Lower lobe of right lung (tissue), 2 donors: ENCODE measurements at regions not wholly inside any gene's neighbourhood (a gene's known extent, or its start where the extent isn't known, plus 50 kb on each side); places are given as distances from the start of the nearest gene placed in this dataset.

ENCODE experiments used
- ATAC-seq, 2 donors: fragments of 200-7000 bp; cut with Tn5 transposase; one replicate each; pipeline ENCODE4 v1.9.1; 2020 to 2022; ENCODE audit warnings: mild to moderate bottlenecking in 2 of 2, moderate library complexity in 2 of 2
- DNase-seq: peaks from one replicate; pipeline ENCODE4 v3.0.0-alpha.2; 2020
- H3K27ac ChIP-seq: fragments of 200-600 bp; one replicate; pipeline ENCODE4 v1.8.0; 2022
- H3K27me3 ChIP-seq: fragments of 200-600 bp; one replicate; pipeline ENCODE4 v1.8.0; 2022; ENCODE audit warnings: low read depth
- H3K36me3 ChIP-seq: fragments of 200-600 bp; one replicate; pipeline ENCODE4 v1.8.0; 2022; ENCODE audit warnings: mild to moderate bottlenecking
- H3K4me1 ChIP-seq: fragments of 200-600 bp; one replicate; pipeline ENCODE4 v1.8.0; 2022
- H3K4me3 ChIP-seq: fragments of 200-600 bp; one replicate; pipeline ENCODE4 v1.8.0; 2022; ENCODE audit warnings: mild to moderate bottlenecking
- H3K9me3 ChIP-seq: fragments of 200-600 bp; one replicate; pipeline ENCODE4 v1.8.0; 2022
- CTCF ChIP-seq: fragments of 200-600 bp; IDR thresholded peaks from one replicate; pipeline ENCODE4 v1.8.0; 2022; ENCODE audit warnings: antibody characterized with exemption, mild to moderate bottlenecking
- intact Hi-C: fragments of 100-400 bp; cut with DNase I; formaldehyde crosslinking; loops from one replicate; pipeline ENCODE4 v1.11.0; 2022
- donor health status: DM: no; HTN: yes; CAD: no; lungs with severe emphysema.

GRCh38 chr11:122037911-122038310 lies 78.1 kb downstream of the BLID start:
- H3K27ac ChIP-seq: no peak overlapping the region
- no peak for TF ChIP-seq CTCF
- DNase-seq: no peak
- H3K36me3 ChIP-seq: no peaks in the 10 kb centered on the region
- ATAC-seq: no peak
- H3K27me3 ChIP-seq: no peaks in the 10 kb centered on the region
- no peak overlapping the region for H3K4me3 ChIP-seq
- no peaks in the 10 kb centered on the region for H3K4me1 ChIP-seq
- H3K9me3 ChIP-seq: no peaks in the 10 kb centered on the region
- intact Hi-C loops: no loop called here

- DNase-seq: no peak
- no peaks in the 10 kb centered on the region for H3K36me3 ChIP-seq
- intact Hi-C loops: no loop called here
- no peaks in the 10 kb centered on the region for H3K4me1 ChIP-seq
- no peaks in the 10 kb centered on the region for H3K27me3 ChIP-seq
- TF ChIP-seq CTCF: no peak
- no peak for ATAC-seq
- no peak overlapping the region for H3K4me3 ChIP-seq
- H3K27ac ChIP-seq: no peak overlapping the region
- no peaks in the 10 kb centered on the region for H3K9me3 ChIP-seq
Measured at GRCh38 chr11:122036493-122036892, 79.5 kb downstream of the BLID start.

DNA sequence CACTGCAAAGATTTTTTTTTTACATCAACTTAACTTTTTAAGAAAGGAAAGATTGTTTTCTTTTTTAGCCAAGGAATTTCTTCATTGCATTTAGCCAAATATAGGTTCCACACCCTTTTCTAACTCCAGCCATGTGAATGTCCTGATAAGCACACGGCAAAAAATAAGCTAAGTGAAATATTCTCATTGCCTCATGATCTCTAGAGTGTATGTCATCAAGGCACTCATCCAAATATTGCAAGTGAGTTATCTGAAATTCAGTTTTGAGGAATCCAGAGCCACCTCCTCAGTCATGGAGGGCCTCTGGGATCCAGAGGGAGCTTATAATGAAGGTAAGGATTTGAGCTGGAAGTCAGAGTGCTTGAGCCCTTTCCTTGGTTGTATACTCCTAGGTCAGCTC lies 80.0 kb downstream of the BLID start:
- Histone ChIP-seq H3K4me1 (no peaks in the 10 kb centered on the region), H3K9me3 (no peaks in the 10 kb centered on the region), H3K27me3 (no peaks in the 10 kb centered on the region), H3K4me3 (no peak overlapping the region), H3K27ac (no peak overlapping the region), H3K36me3 (no peaks in the 10 kb centered on the region)
- no peak for ATAC-seq
- TF ChIP-seq CTCF: no peak
- DNase-seq: no peak
- intact Hi-C loops: no loop called here

- Histone ChIP-seq H3K27ac (no peak overlapping the region), H3K4me3 (no peak overlapping the region), H3K36me3 (no peaks in the 10 kb centered on the region), H3K4me1 (no peaks in the 10 kb centered on the region), H3K27me3 (no peaks in the 10 kb centered on the region), H3K9me3 (no peaks in the 10 kb centered on the region)
- DNase-seq (no peak), ATAC-seq (no peak)
- no peak for TF ChIP-seq CTCF
- intact Hi-C loops: no loop called here
Measured at GRCh38 chr11:122033631-122034030, 82.4 kb downstream of the BLID start.

GRCh38 chr11:122033193-122033592 lies 82.8 kb downstream of the BLID start:
- no peak overlapping the region for H3K27ac ChIP-seq
- ATAC-seq (no peak), DNase-seq (no peak)
- no peaks in the 10 kb centered on the region for H3K27me3 ChIP-seq
- no peak overlapping the region for H3K4me3 ChIP-seq
- intact Hi-C loops: no loop called here
- H3K36me3 ChIP-seq: no peaks in the 10 kb centered on the region
- TF ChIP-seq CTCF: no peak
- no peaks in the 10 kb centered on the region for H3K9me3 ChIP-seq
- H3K4me1 ChIP-seq: no peaks in the 10 kb centered on the region

- intact Hi-C loops: no loop called here
- no peaks in the 10 kb centered on the region for H3K4me1 ChIP-seq
- no peak for TF ChIP-seq CTCF
- no peak for DNase-seq
- no peak for ATAC-seq
- H3K27ac ChIP-seq: no peak overlapping the region
- H3K9me3 ChIP-seq: no peaks in the 10 kb centered on the region
- H3K36me3 ChIP-seq: no peaks in the 10 kb centered on the region
- H3K4me3 ChIP-seq: no peak overlapping the region
- no peaks in the 10 kb centered on the region for H3K27me3 ChIP-seq
Measured at GRCh38 chr11:122032317-122032716, 83.7 kb downstream of the BLID start.
